K562 (cell line): ENCODE measurements at regions not wholly inside any gene's neighbourhood (a gene's known extent, or its start where the extent isn't known, plus 50 kb on each side); places are given as distances from the start of the nearest gene placed in this dataset.

ENCODE experiments used
- ATAC-seq: fragments of 200-7000 bp; cut with Tn5 transposase; 3 replicates; pipeline ENCODE4 v1.9.1; 2020; ENCODE audit warnings: moderate library complexity
- BruUV-seq: library from RNA; stranded (reverse); fragments of 400-500 nt; replicated peaks from 2 replicates; lab custom pipeline; 2021; lab: Mats Ljungman, UMichigan
- CTCF ChIA-PET: fragments of 300-600 bp; formaldehyde crosslinking; extraction: SDS; loops from one replicate; lab custom pipeline; 2021; ENCODE audit warnings: low intra/inter-chr PET ratio; lab: Yijun Ruan, JAX
- POLR2A ChIA-PET: fragments of 300-600, 350-650 bp; sonication (Branson Sonifier 250); formaldehyde crosslinking; extraction: SDS; loops from one replicate; lab custom pipeline; 2021; ENCODE audit warnings: antibody characterized with exemption, inconsistent platforms; lab: Yijun Ruan, JAX
- DNase-seq, 4 experiments: peaks; one replicate each; pipeline versions ENCODE4 v3.0.0 to v3.0.0-alpha.2; 2011 to 2018; ENCODE audit warnings: low spot score in 3 of 4, mixed read lengths in 3 of 4; ENCODE audit errors: extremely low read depth in 1 of 4
- FAIRE-seq: peaks from 2 replicates; lab custom pipeline; 2011; peaks lifted over from hg19 to GRCh38; lab: Jason Lieb, UNC
- H2AFZ ChIP-seq: 2 replicates; pipeline ENCODE4 v1.6.0; 2011; ENCODE audit warnings: low read depth, low read length, control low read depth, inconsistent platforms
- H3K27ac ChIP-seq: fragments of 200-600 bp; 3 replicates; pipeline ENCODE4 v1.8.0; 2011; ENCODE audit warnings: low read depth, mild to moderate bottlenecking, control low read depth, inconsistent platforms, low read length, moderate library complexity, mixed read lengths; ENCODE audit errors: extremely low read depth
- H3K27me3 ChIP-seq, 2 experiments: fragments of 300-600 bp in 1 of 2; 2 replicates in 1 of 2; 3 replicates in 1 of 2; pipeline versions ENCODE4 v1.6.0 to v1.8.0; 2011; ENCODE audit warnings: inconsistent platforms in 2 of 2, low read length in 2 of 2, mild to moderate bottlenecking in 1 of 2, mixed read lengths in 1 of 2, moderate library complexity in 1 of 2; ENCODE audit not compliant: control insufficient read depth in 2 of 2, insufficient read depth in 2 of 2
- H3K36me3 ChIP-seq: fragments of 300-600 bp; 3 replicates; pipeline ENCODE4 v1.8.0; 2011; ENCODE audit warnings: mild to moderate bottlenecking, low read length, inconsistent platforms; ENCODE audit not compliant: control insufficient read depth, insufficient read depth
- H3K4me1 ChIP-seq, 2 experiments: fragments of 200-600 bp in 1 of 2; replicated peaks in 1 of 2; 2 replicates in 1 of 2; 3 replicates in 1 of 2; pipeline versions ENCODE4 v1.5.1 to v1.8.0; 2011; ENCODE audit warnings: inconsistent platforms in 2 of 2, low read length in 2 of 2, mild to moderate bottlenecking in 1 of 2, mixed read lengths in 1 of 2, moderate library complexity in 1 of 2; ENCODE audit not compliant: control insufficient read depth in 2 of 2, insufficient read depth in 2 of 2
- H3K4me2 ChIP-seq: 2 replicates; pipeline ENCODE4 v1.6.1; 2011; ENCODE audit warnings: low read length, control low read depth, inconsistent platforms, mixed read lengths; ENCODE audit not compliant: insufficient read depth
- H3K4me3 ChIP-seq: fragments of 200-600 bp; sonication (generic), shearing (Covaris generic); 2 replicates; pipeline ENCODE4 v1.5.1; 2016; ENCODE audit warnings: control low read depth, inconsistent platforms
- H3K79me2 ChIP-seq: fragments of 200-600 bp; 3 replicates; pipeline ENCODE4 v1.8.0; 2011; ENCODE audit warnings: low read length, inconsistent platforms; ENCODE audit not compliant: control insufficient read depth, insufficient read depth
- H3K9ac ChIP-seq, 2 experiments: 2 replicates each; pipeline versions ENCODE4 v1.6.0 to v1.6.1; 2011; ENCODE audit warnings: low read depth in 2 of 2, low read length in 2 of 2, control low read depth in 1 of 2, inconsistent platforms in 1 of 2, mild to moderate bottlenecking in 1 of 2, mixed read lengths in 1 of 2; ENCODE audit not compliant: insufficient read depth in 1 of 2
- H3K9me1 ChIP-seq: one replicate; pipeline ENCODE4 v1.6.0; 2011; ENCODE audit warnings: inconsistent platforms, mild to moderate bottlenecking, low read length, moderate library complexity; ENCODE audit not compliant: control insufficient read depth, insufficient read depth
- H3K9me3 ChIP-seq: replicated peaks from 2 replicates; pipeline ENCODE4 v1.5.1; 2011; ENCODE audit warnings: low read depth, low read length, inconsistent platforms; ENCODE audit not compliant: control insufficient read depth, insufficient read depth
- H4K20me1 ChIP-seq: replicated peaks from 2 replicates; pipeline ENCODE4 v1.6.1; 2011; ENCODE audit warnings: low read length, inconsistent platforms, mixed read lengths; ENCODE audit not compliant: control insufficient read depth, insufficient read depth
- BRF1 ChIP-seq: IDR thresholded peaks from 3 replicates; pipeline ENCODE4 v1.6.1; 2011; ENCODE audit warnings: borderline replicate concordance, mild to moderate bottlenecking; ENCODE audit not compliant: insufficient read length; ENCODE audit errors: extremely low read depth
- CSDE1 ChIP-seq, 2 experiments: fragments of 450-650 bp; IDR thresholded peaks; 2 replicates each; pipeline ENCODE4 v1.6.1; 2016; ENCODE audit warnings: mild to moderate bottlenecking in 1 of 2
- GTF2F1 ChIP-seq: IDR thresholded peaks from 2 replicates; pipeline ENCODE4 v1.6.1; 2011; ENCODE audit warnings: low read depth, low read length, improper control_type of control experiment
- MED1 ChIP-seq: sonication (generic); formaldehyde crosslinking; IDR thresholded peaks from 2 replicates; pipeline ENCODE4 v1.8.1; 2023; ENCODE audit warnings: missing genetic modification reagents, borderline replicate concordance
- PHTF2 ChIP-seq: fragments of 250-450 bp; sonication (Bioruptor Pico); IDR thresholded peaks from 2 replicates; pipeline ENCODE4 v1.5.0; 2021; ENCODE audit warnings: mild to moderate bottlenecking
- RUNX1 ChIP-seq: sonication (generic); IDR thresholded peaks from 2 replicates; pipeline ENCODE4 v1.6.1; 2016; ENCODE audit warnings: antibody characterized with exemption, low read depth
- TSC22D4 ChIP-seq: fragments of 450-650 bp; IDR thresholded peaks from 2 replicates; pipeline ENCODE4 v1.6.1; 2016; ENCODE audit warnings: missing genetic modification characterization, missing biosample characterization, control low read depth
- ZNF23 ChIP-seq: fragments of 250-450 bp; sonication (Bioruptor Pico); IDR thresholded peaks from 2 replicates; pipeline ENCODE4 v1.4.0; 2020; ENCODE audit warnings: mild to moderate bottlenecking
- ZNF232 ChIP-seq: sonication (generic); formaldehyde crosslinking; IDR thresholded peaks from 2 replicates; pipeline ENCODE4 v1.8.0; 2022; ENCODE audit warnings: mild to moderate bottlenecking, missing genetic modification reagents
- ZNF551 ChIP-seq: fragments of 250-450 bp; sonication (Bioruptor Pico); IDR thresholded peaks from 2 replicates; pipeline ENCODE4 v1.5.0; 2021; ENCODE audit warnings: mild to moderate bottlenecking, moderate library complexity
- WGBS: fragments of 100-300 bp; shearing (Covaris generic); methylation state at CpG from one replicate; pipeline ENCODE4 v1.1.6; 2016; ENCODE audit warnings: low coverage, mixed read lengths; ENCODE audit not compliant: insufficient coverage; ENCODE audit errors: missing lambda C conversion rate; 5-methylcytosine and 5-hydroxymethylcytosine counted together
- in situ Hi-C: fragments of 300-500 bp; cut with MboI; formaldehyde crosslinking; loops from 4 replicates; pipeline ENCODE4 v1.15.0; 2018; ENCODE audit warnings: inconsistent platforms, mixed read lengths
- intact Hi-C: fragments of 100-400 bp; cut with micrococcal nuclease; formaldehyde crosslinking; loops from 2 replicates; pipeline ENCODE4 v1.14.2; 2022
- TF ChIP-seq, protein P1 (sequence below): fragments of 450-650 bp; formaldehyde crosslinking; conservative IDR thresholded peaks from 2 replicates; pipeline ENCODE4 v1.4.0; 2022; ENCODE audit warnings: mild to moderate bottlenecking, missing genetic modification characterization
- TF ChIP-seq, protein P2 (sequence below), 2 experiments: fragments of 200-800 bp in 1 of 2; sonication (Bioruptor generic) in 1 of 2; sonication (generic) in 1 of 2; formaldehyde crosslinking in 1 of 2; IDR thresholded peaks in 1 of 2; conservative IDR thresholded peaks in 1 of 2; 2 replicates each; pipeline versions ENCODE4 v1.5.0 to v1.6.1; 2016 to 2020; ENCODE audit warnings: missing compliant biosample characterization in 1 of 2, missing genetic modification characterization in 1 of 2, missing genetic modification reagents in 1 of 2
- TF ChIP-seq, protein P3 (sequence below): fragments of 250-450 bp; sonication (Bioruptor Pico); IDR thresholded peaks from 2 replicates; pipeline ENCODE4 v1.8.0; 2022; ENCODE audit warnings: inconsistent platforms
- TF ChIP-seq, protein P4 (sequence below): fragments of 250-450 bp; sonication (Bioruptor Pico); IDR thresholded peaks from 2 replicates; pipeline ENCODE4 v1.9.0; 2021; ENCODE audit warnings: mild to moderate bottlenecking, inconsistent platforms

DNA sequence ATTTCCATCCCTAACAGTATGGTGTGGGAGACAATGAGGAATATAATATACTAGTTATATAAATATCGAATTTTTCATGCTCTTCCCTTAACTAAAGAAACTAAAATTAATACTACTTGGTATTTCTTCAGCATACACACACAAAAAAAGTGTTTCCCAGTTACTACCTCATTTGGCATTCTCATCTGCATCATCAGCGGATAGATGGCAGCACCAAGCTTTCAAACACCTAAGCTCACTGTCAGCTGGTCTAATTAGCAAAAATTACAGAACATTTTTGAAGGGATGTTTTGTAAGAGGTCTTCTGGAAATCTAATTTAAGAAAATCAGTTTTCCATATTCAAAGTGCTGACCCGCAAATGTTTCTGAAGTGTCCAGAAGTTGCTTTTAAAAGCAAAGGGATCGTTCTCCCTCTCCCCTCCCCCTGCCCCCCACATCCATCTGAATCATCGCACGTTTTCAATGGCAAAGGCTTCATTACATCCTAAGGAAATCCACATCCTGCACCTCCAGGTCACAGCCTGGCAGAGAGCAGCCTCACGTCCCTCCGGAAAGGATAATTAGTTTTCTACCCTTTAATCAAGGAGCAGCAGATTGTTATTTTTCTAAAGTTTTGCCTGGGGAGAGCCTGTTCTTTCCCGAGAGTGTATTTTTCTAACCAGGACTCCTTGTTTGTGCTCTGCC is 86.1 kb upstream of the SPATA12 start:
- no peak for FAIRE-seq
- Histone ChIP-seq H3K4me3 (no peak overlapping the region), H3K4me2 (no peak overlapping the region), H3K4me1 (no peaks in the 10 kb centered on the region; a peak in 1 of 5 replicates), H2AFZ (no peak overlapping the region), H3K27ac (no peak overlapping the region), H3K27me3 (peaks cover 2 to 4% of the 10 kb centered on the region in 2 experiments; a peak in 1 of 5 replicates), H4K20me1 (0 out of 2 replicates have a peak, but pooled peaks cover 4% of the 10 kb centered on the region), H3K9me3 (no peaks in the 10 kb centered on the region), H3K9ac (no peak overlapping the region), H3K9me1 (no peaks in the 10 kb centered on the region), H3K36me3 (no peaks in the 10 kb centered on the region), H3K79me2 (no peaks in the 10 kb centered on the region)
- intact Hi-C loops (no loop called here), in situ Hi-C loops (no loop called here)
- ChIA-PET CTCF (no interaction called here), POLR2A (interaction anchor here (0.7 to 1.0 kb wide), 2 partner anchors 13 to 46 kb away, joined by 4 read pairs; no protein-coding TSS in a partner anchor)
- no peak for DNase-seq
- no TSS peak for BruUV-seq
- ATAC-seq, result no peak
- WGBS, result 6% methylated on average over 6 of the region's 9 CpGs
- TF ChIP-seq ZNF23 (CRISPR knock-in tag) (no peak), ZNF232 (CRISPR knock-in tag) (no peak), ZNF551 (CRISPR knock-in tag) (no peak), MED1 (CRISPR knock-in tag) (no peak), TSC22D4 (tag) (no peak), BRF1 (no peak), CSDE1 (IDR thresholded peaks at IDR 0.05) (no peak), PHTF2 (CRISPR knock-in tag) (no peak), RUNX1 (no peak), GTF2F1 (no peak)
- TF ChIP-seq, protein P1, sequence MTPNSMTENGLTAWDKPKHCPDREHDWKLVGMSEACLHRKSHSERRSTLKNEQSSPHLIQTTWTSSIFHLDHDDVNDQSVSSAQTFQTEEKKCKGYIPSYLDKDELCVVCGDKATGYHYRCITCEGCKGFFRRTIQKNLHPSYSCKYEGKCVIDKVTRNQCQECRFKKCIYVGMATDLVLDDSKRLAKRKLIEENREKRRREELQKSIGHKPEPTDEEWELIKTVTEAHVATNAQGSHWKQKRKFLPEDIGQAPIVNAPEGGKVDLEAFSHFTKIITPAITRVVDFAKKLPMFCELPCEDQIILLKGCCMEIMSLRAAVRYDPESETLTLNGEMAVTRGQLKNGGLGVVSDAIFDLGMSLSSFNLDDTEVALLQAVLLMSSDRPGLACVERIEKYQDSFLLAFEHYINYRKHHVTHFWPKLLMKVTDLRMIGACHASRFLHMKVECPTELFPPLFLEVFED, result no peak
- TF ChIP-seq, protein P2, sequence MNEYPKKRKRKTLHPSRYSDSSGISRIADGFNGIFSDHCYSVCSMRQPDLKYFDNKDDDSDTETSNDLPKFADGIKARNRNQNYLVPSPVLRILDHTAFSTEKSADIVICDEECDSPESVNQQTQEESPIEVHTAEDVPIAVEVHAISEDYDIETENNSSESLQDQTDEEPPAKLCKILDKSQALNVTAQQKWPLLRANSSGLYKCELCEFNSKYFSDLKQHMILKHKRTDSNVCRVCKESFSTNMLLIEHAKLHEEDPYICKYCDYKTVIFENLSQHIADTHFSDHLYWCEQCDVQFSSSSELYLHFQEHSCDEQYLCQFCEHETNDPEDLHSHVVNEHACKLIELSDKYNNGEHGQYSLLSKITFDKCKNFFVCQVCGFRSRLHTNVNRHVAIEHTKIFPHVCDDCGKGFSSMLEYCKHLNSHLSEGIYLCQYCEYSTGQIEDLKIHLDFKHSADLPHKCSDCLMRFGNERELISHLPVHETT (CRISPR knock-in tag; conservative IDR thresholded peaks at IDR 0.05 in 1 of 2, IDR thresholded peaks at IDR 0.05 in 1 of 2), result no peak
- TF ChIP-seq, protein P3, sequence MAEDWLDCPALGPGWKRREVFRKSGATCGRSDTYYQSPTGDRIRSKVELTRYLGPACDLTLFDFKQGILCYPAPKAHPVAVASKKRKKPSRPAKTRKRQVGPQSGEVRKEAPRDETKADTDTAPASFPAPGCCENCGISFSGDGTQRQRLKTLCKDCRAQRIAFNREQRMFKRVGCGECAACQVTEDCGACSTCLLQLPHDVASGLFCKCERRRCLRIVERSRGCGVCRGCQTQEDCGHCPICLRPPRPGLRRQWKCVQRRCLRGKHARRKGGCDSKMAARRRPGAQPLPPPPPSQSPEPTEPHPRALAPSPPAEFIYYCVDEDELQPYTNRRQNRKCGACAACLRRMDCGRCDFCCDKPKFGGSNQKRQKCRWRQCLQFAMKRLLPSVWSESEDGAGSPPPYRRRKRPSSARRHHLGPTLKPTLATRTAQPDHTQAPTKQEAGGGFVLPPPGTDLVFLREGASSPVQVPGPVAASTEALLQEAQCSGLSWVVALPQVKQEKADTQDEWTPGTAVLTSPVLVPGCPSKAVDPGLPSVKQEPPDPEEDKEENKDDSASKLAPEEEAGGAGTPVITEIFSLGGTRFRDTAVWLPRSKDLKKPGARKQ (CRISPR knock-in tag), result no peak
- TF ChIP-seq, protein P4, sequence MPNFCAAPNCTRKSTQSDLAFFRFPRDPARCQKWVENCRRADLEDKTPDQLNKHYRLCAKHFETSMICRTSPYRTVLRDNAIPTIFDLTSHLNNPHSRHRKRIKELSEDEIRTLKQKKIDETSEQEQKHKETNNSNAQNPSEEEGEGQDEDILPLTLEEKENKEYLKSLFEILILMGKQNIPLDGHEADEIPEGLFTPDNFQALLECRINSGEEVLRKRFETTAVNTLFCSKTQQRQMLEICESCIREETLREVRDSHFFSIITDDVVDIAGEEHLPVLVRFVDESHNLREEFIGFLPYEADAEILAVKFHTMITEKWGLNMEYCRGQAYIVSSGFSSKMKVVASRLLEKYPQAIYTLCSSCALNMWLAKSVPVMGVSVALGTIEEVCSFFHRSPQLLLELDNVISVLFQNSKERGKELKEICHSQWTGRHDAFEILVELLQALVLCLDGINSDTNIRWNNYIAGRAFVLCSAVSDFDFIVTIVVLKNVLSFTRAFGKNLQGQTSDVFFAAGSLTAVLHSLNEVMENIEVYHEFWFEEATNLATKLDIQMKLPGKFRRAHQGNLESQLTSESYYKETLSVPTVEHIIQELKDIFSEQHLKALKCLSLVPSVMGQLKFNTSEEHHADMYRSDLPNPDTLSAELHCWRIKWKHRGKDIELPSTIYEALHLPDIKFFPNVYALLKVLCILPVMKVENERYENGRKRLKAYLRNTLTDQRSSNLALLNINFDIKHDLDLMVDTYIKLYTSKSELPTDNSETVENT, result no peak
